AG04450 (cell line): ENCODE measurements at regions not wholly inside any gene's neighbourhood (a gene's known extent, or its start where the extent isn't known, plus 50 kb on each side); places are given as distances from the start of the nearest gene placed in this dataset.

Experiments used
- CTCF ChIA-PET: fragments of 300-600, 350-600 bp; formaldehyde crosslinking; extraction: SDS; loops from one replicate; lab custom pipeline; 2022; ENCODE audit warnings: antibody characterized with exemption, inconsistent platforms; lab: Charles Lee
- POLR2A ChIA-PET: fragments of 350-600 bp; formaldehyde crosslinking; extraction: SDS; loops from one replicate; lab custom pipeline; 2021; ENCODE audit warnings: antibody characterized with exemption, inconsistent platforms; lab: Yijun Ruan, JAX
- DNase-seq: peaks from one replicate; pipeline ENCODE4 v3.0.0-alpha.2; 2011; ENCODE audit warnings: low read depth, low spot score
- H3K27ac ChIP-seq: one replicate; pipeline ENCODE4 v1.5.1; 2012; ENCODE audit warnings: low read depth, low read length, control low read depth
- H3K27me3 ChIP-seq: one replicate; pipeline ENCODE4 v1.6.0; 2012; ENCODE audit warnings: low read length; ENCODE audit not compliant: control insufficient read depth, insufficient read depth
- H3K4me3 ChIP-seq: 2 replicates; pipeline ENCODE4 v1.5.1; 2011; ENCODE audit warnings: mild to moderate bottlenecking, low read depth, low read length, control low read depth
- H3K9me3 ChIP-seq: 2 replicates; pipeline ENCODE4 v1.5.1; 2012; ENCODE audit warnings: low read length; ENCODE audit not compliant: control insufficient read depth, insufficient read depth
- TF ChIP-seq, protein P1 (sequence below): IDR thresholded peaks from 2 replicates; pipeline ENCODE4 v1.5.1; 2011; ENCODE audit warnings: low read depth, low read length, control low read depth, inconsistent platforms

DNA sequence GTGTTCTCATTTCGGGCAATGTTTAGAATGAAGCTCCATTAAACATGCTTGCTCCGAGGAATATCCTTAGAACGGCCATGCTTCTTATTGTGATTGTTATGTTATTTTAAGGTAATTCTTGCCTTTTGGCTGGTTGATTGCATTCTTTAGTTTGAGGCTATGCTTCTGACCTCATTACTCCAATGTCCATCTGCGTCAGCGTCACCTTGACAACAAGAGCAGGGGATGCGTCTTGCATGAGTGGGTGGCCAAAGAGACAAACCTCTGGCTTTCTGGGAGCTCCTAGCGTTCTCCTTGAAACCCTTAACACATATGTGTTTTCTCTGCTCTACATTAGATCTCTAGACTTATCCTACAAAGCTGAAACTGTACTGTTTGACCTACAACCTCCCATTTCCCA lies 184.3 kb downstream of the THBS2 start:
- TF ChIP-seq, protein P1, sequence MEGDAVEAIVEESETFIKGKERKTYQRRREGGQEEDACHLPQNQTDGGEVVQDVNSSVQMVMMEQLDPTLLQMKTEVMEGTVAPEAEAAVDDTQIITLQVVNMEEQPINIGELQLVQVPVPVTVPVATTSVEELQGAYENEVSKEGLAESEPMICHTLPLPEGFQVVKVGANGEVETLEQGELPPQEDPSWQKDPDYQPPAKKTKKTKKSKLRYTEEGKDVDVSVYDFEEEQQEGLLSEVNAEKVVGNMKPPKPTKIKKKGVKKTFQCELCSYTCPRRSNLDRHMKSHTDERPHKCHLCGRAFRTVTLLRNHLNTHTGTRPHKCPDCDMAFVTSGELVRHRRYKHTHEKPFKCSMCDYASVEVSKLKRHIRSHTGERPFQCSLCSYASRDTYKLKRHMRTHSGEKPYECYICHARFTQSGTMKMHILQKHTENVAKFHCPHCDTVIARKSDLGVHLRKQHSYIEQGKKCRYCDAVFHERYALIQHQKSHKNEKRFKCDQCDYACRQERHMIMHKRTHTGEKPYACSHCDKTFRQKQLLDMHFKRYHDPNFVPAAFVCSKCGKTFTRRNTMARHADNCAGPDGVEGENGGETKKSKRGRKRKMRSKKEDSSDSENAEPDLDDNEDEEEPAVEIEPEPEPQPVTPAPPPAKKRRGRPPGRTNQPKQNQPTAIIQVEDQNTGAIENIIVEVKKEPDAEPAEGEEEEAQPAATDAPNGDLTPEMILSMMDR, result no peak
- POLR2A ChIA-PET, result no interaction called here
- DNase-seq, result no peak
- Histone ChIP-seq H3K27ac (no peak overlapping the region), H3K4me3 (no peak overlapping the region), H3K9me3 (peaks cover 8% of the 10 kb centered on the region), H3K27me3 (no peaks in the 10 kb centered on the region)
- CTCF ChIA-PET, result interaction anchor here (0.6 kb wide), 1 partner anchor 370 kb away, joined by 3 read pairs; no protein-coding TSS in a partner anchor

DNA sequence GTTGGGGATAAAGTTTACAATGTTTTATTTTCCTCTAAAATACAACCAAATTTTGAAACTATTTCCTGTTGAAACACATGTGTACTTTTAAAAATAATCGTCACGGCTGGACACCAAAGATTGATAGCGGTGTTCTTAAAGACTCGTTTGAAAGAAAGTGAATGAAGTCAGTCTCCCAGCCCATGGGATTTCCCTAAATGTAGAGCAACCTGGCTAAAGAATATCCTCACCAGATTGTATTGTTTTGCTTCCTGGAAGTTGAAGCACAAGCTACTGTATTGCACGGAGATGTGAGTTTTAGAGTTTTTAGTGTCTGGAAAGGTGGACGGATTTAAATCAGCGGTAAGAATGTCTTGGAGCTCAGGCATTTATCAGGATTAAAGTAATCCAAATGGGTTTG lies 189.5 kb downstream of the THBS2 start:
- Histone ChIP-seq H3K4me3 (no peak overlapping the region), H3K9me3 (peaks cover 7% of the 10 kb centered on the region), H3K27ac (no peak overlapping the region), H3K27me3 (no peaks in the 10 kb centered on the region)
- ChIA-PET CTCF (no interaction called here), POLR2A (no interaction called here)
- DNase-seq, result no peak
- TF ChIP-seq, protein P1, result no peak

DNA sequence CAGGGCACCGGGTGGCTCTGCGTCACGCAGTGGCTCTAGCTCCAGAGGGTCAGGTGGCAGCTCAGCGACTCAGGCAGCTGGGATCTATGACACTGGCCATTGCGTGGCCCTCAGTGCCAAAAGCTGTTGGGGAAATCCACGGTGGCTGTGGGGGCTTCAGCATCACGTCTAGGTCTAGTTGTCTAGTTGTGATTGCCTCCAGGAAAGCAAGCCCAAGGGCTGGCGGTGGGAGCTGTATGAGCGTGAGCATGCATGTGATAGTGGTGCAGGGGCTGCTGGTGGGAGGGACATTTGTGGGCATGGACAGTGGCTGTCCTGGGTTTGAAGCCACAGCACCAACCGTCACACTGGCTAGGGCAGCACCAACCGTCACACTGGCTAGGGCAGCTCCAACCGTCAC lies 191.4 kb downstream of the THBS2 start:
- CTCF ChIA-PET, result no interaction called here
- TF ChIP-seq, protein P1, result no peak
- Histone ChIP-seq H3K4me3 (no peak overlapping the region), H3K27ac (no peak overlapping the region), H3K27me3 (no peaks in the 10 kb centered on the region), H3K9me3 (peaks cover 7% of the 10 kb centered on the region)
- DNase-seq, result no peak
- POLR2A ChIA-PET, result no interaction called here

DNA sequence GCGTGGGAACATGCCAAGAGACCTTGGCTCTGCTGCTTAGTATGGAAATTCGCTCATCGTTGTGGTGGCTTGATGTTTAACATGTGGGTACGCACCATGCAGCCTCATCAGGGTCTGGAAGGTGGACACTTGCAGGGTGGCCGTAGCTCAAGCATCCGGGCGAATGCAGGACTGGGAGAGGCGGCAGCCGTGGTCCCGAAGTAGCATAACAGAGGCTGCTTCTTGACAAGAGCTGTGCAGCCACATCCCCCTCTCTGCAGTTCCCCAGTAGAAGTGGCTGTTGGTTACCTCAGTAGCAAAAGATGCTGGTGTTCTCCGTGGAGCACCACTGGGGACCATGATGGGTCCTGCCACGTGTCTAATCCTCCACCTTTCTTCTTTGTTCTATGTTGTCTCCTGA lies 195.0 kb downstream of the THBS2 start:
- H3K4me3 ChIP-seq, result no peak overlapping the region
- TF ChIP-seq, protein P1, result no peak
- DNase-seq, result no peak
- H3K9me3 ChIP-seq, result 0 out of 2 replicates have a peak, but pooled peaks cover 2% of the 10 kb centered on the region
- H3K27me3 ChIP-seq, result no peaks in the 10 kb centered on the region
- H3K27ac ChIP-seq, result no peak overlapping the region
- CTCF ChIA-PET, result no interaction called here
- POLR2A ChIA-PET, result no interaction called here

DNA sequence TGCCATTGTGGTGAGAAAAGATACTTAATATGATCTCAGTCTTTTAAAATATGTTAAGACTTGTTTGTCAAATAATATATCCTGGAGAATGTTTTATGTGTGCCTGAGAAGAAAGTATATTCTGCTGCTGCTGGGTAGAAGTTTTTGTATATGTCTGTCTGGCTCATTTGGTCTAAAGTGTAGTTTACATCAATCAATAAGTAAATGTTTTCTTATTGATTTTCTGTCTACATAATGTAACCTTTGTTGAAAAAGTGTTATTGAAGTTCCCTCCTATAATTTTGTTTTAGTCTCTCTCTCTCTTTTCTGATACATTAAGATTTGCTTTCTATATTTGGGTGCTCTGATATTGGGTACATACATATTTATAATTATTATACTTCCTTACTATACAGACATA lies 201.2 kb downstream of the THBS2 start:
- no peak overlapping the region for H3K4me3 ChIP-seq
- no peaks in the 10 kb centered on the region for H3K9me3 ChIP-seq
- no peak for DNase-seq
- ChIA-PET CTCF (no interaction called here), POLR2A (no interaction called here)
- TF ChIP-seq, protein P1, result no peak
- H3K27me3 ChIP-seq, result no peaks in the 10 kb centered on the region
- no peak overlapping the region for H3K27ac ChIP-seq
